Mucosa of descending colon (tissue), 3 donors: ENCODE measurements at regions not wholly inside any gene's neighbourhood (a gene's known extent, or its start where the extent isn't known, plus 50 kb on each side); places are given as distances from the start of the nearest gene placed in this dataset.

Experiments
- ATAC-seq: fragments of 200-7000 bp; cut with Tn5 transposase; one replicate; pipeline ENCODE4 v1.9.1; 2020; ENCODE audit warnings: mild to moderate bottlenecking, moderate library complexity
- DNase-seq, 3 donors: peaks; one replicate each; pipeline ENCODE4 v3.0.0-alpha.2; 2020
- H3K36me3 ChIP-seq: fragments of 200-600 bp; one replicate; pipeline ENCODE4 v1.8.0; 2021; ENCODE audit warnings: low read depth, mild to moderate bottlenecking
- H3K4me1 ChIP-seq: fragments of 200-600 bp; one replicate; pipeline ENCODE4 v1.8.0; 2021; ENCODE audit warnings: low read depth, mild to moderate bottlenecking
- H3K4me3 ChIP-seq: fragments of 200-600 bp; one replicate; pipeline ENCODE4 v1.8.0; 2021; ENCODE audit warnings: mild to moderate bottlenecking
- H3K9me3 ChIP-seq: fragments of 200-600 bp; one replicate; pipeline ENCODE4 v1.8.0; 2021; ENCODE audit warnings: mild to moderate bottlenecking
- intact Hi-C, 2 donors: fragments of 100-400 bp; cut with DNase I in 1 of 2; cut with micrococcal nuclease in 1 of 2; formaldehyde crosslinking; loops; one replicate each; pipeline versions ENCODE4 v1.11.0 to v1.11.1; 2022; cut with DNase I, micrococcal nuclease
- TF ChIP-seq, protein P1 (sequence below): fragments of 200-600 bp; IDR thresholded peaks from one replicate; pipeline ENCODE4 v1.8.0; 2022; ENCODE audit warnings: antibody characterized with exemption, mild to moderate bottlenecking
- donor health status: DM: no; HTN: no; CAD: no; lungs with moderate emphysema.
- donor health status: DM: no; HTN: no; CAD: no.
- donor health status: DM: no; HTN: yes; CAD: no.

DNA sequence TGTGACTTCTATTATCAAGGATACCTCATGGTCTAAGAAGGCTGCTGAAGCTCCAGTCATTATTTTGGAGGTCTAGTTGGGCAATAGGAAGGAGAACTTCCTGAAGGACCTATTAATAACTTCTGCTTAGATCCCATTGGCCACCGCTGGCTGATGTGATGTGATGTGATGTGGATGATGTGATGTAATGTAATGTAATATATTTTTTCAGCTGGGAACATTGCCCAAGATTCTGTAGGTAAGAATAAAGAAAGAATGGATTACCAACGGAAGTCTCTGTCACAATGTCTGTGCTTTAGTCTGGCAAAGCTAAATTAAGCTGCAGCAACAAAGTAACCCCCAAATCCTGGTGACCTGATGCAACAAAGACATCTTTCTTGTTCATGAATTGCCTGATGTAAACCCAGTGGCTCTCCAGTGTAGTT lies 233.7 kb downstream of the PTEN start:
- H3K4me1 ChIP-seq, result no peaks in the 10 kb centered on the region
- no peaks in the 10 kb centered on the region for H3K36me3 ChIP-seq
- DNase-seq, result no peak
- no peaks in the 10 kb centered on the region for H3K9me3 ChIP-seq
- intact Hi-C loops, result no loop called here
- ATAC-seq, result no peak
- no peak overlapping the region for H3K4me3 ChIP-seq
- TF ChIP-seq, protein P1, sequence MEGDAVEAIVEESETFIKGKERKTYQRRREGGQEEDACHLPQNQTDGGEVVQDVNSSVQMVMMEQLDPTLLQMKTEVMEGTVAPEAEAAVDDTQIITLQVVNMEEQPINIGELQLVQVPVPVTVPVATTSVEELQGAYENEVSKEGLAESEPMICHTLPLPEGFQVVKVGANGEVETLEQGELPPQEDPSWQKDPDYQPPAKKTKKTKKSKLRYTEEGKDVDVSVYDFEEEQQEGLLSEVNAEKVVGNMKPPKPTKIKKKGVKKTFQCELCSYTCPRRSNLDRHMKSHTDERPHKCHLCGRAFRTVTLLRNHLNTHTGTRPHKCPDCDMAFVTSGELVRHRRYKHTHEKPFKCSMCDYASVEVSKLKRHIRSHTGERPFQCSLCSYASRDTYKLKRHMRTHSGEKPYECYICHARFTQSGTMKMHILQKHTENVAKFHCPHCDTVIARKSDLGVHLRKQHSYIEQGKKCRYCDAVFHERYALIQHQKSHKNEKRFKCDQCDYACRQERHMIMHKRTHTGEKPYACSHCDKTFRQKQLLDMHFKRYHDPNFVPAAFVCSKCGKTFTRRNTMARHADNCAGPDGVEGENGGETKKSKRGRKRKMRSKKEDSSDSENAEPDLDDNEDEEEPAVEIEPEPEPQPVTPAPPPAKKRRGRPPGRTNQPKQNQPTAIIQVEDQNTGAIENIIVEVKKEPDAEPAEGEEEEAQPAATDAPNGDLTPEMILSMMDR, result no peak

DNA sequence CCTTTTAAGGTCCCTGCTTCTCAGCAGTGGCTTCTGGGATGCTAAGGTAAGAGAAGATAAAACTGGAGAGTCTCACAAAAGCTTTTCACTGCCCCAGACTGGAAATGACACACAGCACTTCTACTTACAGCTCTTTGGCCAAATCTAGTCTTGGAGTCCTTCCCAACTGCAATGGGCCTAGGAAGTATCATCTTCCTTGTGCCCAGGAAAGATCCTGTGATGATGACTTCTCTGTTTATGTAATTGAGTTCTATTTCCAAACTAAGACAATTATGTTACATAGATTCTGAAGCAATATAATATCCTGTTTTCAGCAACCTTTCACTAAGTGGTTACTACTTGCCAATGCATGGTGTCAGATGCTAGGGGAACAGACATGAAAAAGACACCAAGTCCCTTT lies 234.1 kb downstream of the PTEN start:
- no peaks in the 10 kb centered on the region for H3K4me1 ChIP-seq
- no peak for ATAC-seq
- intact Hi-C loops, result no loop called here

DNA sequence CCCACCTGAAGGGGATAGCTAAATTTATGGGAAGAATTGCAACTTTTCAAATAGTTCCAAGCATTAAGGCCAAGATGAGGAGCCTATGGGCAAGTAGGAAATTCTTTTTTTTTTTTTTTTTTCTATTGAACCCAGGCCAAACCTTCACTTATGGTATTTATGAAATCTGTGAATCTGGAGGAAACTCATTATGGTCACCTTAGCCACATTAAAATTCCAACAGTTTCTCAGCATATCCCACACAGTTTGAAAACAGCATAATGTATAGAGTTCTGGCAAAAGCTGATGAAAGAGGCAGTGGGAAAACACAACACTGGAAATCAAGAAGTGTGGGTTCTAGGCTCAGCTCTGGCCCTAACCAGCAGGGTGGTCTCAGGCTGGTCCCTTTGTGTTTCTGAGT lies 236.9 kb downstream of the PTEN start:
- no peak for ATAC-seq
- intact Hi-C loops, result no loop called here
- TF ChIP-seq, protein P1, result no peak
- H3K4me1 ChIP-seq, result no peaks in the 10 kb centered on the region
- DNase-seq, result no peak
- H3K36me3 ChIP-seq, result no peaks in the 10 kb centered on the region
- no peak overlapping the region for H3K4me3 ChIP-seq
- no peaks in the 10 kb centered on the region for H3K9me3 ChIP-seq

More for the DNA sequence above, 234.1 kb downstream of the PTEN start:
- no peak for DNase-seq
- H3K4me3 ChIP-seq, result no peak overlapping the region
- TF ChIP-seq, protein P1, result no peak
- no peaks in the 10 kb centered on the region for H3K9me3 ChIP-seq
- H3K36me3 ChIP-seq, result no peaks in the 10 kb centered on the region

DNA sequence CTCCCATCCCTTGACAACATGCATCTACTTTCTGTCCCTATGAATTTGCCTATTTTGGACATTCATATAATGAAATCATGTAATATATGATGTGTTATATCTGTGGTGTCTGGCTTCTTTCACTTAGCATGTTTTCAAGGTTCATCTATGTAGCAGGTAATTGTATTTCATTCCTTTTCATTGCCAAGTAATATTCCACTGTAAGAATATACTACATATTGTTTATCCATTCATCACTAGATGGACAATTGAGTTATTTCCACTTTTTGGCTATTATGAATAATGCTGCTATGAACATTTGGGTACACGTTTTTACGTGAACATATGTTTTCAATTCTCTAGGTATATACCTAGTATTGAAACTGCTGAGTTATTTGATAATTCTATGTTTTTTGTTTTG lies 238.2 kb downstream of the PTEN start:
- TF ChIP-seq, protein P1, result no peak
- H3K4me3 ChIP-seq, result no peak overlapping the region
- no peaks in the 10 kb centered on the region for H3K4me1 ChIP-seq
- ATAC-seq (no peak), DNase-seq (no peak)
- H3K9me3 ChIP-seq, result no peaks in the 10 kb centered on the region
- H3K36me3 ChIP-seq, result no peaks in the 10 kb centered on the region
- intact Hi-C loops, result no loop called here

DNA sequence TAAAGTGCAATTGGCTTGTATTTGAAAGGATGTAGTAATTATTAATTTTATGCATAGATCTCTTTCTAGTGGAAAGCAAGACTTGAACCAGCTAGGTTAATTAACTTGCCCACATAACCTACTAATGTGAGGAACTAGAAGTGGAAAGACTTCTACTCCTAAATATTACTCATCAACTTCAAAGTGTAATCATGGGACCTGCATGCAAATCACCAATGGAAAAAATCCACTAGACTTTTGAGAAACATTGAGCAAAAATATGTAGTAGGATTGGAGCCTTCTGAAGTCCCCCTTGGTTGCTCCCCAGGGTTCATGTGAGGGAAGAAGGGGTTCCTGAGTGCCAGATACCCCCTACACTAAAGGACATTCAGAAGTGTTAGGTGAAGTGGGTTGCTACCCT lies 240.2 kb downstream of the PTEN start:
- no peak for DNase-seq

More for the DNA sequence above, 240.2 kb downstream of the PTEN start:
- no peak for ATAC-seq
- no peaks in the 10 kb centered on the region for H3K4me1 ChIP-seq
- no peaks in the 10 kb centered on the region for H3K36me3 ChIP-seq
- intact Hi-C loops, result no loop called here
- TF ChIP-seq, protein P1, result no peak
- no peaks in the 10 kb centered on the region for H3K9me3 ChIP-seq
- no peak overlapping the region for H3K4me3 ChIP-seq
